ENCODE measurements at regions not wholly inside any gene's neighbourhood (a gene's known extent, or its start where the extent isn't known, plus 50 kb on each side); places are given as distances from the start of the nearest gene placed in this dataset.

GRCh38 chr2:160753960-160754359 lies 260.4 kb upstream of the RBMS1 start:
- TF ChIP-seq GATA2 (IDR thresholded peaks at IDR 0.05; ENCODE audit: low read depth, low read length) (no peak), GATA3 (IDR thresholded peaks at IDR 0.05; ENCODE audit: low read depth, low read length) (no peak)
